Glutamatergic neuron (in vitro differentiated cells): ENCODE measurements at regions not wholly inside any gene's neighbourhood (a gene's known extent, or its start where the extent isn't known, plus 50 kb on each side); places are given as distances from the start of the nearest gene placed in this dataset.

Source experiments
- DNase-seq: peaks from one replicate; pipeline ENCODE4 v3.0.0; 2022
- H3K27ac Mint-ChIP-seq: one replicate; pipeline ENCODE4 v1.8.0; 2020; ENCODE audit warnings: mild to moderate bottlenecking, mixed read lengths, inconsistent platforms; ENCODE audit not compliant: unreplicated experiment
- H3K27me3 Mint-ChIP-seq: one replicate; pipeline ENCODE4 v1.8.0; 2020; ENCODE audit warnings: mild to moderate bottlenecking, moderate library complexity, mixed read lengths, inconsistent platforms; ENCODE audit not compliant: unreplicated experiment
- H3K36me3 Mint-ChIP-seq: one replicate; pipeline ENCODE4 v1.8.0; 2020; ENCODE audit warnings: mild to moderate bottlenecking, mixed read lengths, inconsistent platforms; ENCODE audit not compliant: unreplicated experiment
- H3K4me1 Mint-ChIP-seq: one replicate; pipeline ENCODE4 v1.8.0; 2020; ENCODE audit warnings: mild to moderate bottlenecking, low read depth, mixed read lengths, inconsistent platforms; ENCODE audit not compliant: unreplicated experiment
- H3K4me3 Mint-ChIP-seq: one replicate; pipeline ENCODE4 v1.8.0; 2020; ENCODE audit warnings: mild to moderate bottlenecking, mixed read lengths, inconsistent platforms; ENCODE audit not compliant: unreplicated experiment
- H3K9me3 Mint-ChIP-seq: one replicate; pipeline ENCODE4 v1.8.0; 2020; ENCODE audit warnings: mild to moderate bottlenecking, moderate library complexity, mixed read lengths, inconsistent platforms; ENCODE audit not compliant: unreplicated experiment
- TF ChIP-seq, protein P1 (sequence below): fragments of 200-600 bp; sonication (generic); IDR thresholded peaks from one replicate; pipeline ENCODE4 v1.5.0; 2021; ENCODE audit not compliant: partially characterized antibody, unreplicated experiment

DNA sequence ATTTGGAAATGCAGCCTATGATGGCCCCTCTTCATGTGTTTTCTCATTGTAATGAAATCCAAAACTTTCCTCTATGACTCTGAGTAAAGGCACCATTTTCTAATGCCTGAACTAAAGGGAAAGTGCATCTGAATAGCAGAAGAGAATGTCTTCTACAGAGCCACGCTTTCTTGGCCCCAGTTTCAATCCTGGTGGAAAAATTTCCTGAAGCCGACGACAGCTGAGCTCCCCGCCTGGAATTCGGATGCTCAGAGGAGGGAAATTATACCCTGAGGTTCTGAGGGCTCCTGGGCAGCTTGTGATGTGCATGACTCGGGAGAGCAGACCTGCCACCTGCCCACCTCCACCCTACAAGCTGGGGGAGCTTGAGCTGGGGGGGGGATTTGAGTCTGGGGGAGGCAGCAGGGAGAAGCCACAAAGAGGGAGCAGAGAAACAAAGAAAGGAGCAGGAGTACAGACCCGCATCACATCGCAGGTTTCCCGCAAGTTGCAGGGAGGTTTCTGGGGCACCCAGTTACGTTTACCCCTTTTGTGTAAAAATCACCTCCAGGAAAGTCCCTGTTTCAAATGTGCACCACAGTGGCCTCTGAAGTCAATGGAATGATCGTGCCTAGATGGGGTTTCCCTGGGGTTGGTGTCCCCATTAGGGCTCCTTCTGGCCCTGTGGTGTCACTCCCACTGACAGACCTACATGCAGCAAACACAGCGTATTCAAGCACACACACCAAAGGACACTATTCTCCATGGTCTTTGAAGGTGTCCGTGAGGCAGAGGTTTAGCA lies 145.6 kb upstream of the RBPJ start:
- Mint-ChIP-seq H3K27ac (no peak overlapping the region), H3K4me1 (peaks cover 8% of the 10 kb centered on the region), H3K9me3 (no peaks in the 10 kb centered on the region), H3K27me3 (peaks cover 7% of the 10 kb centered on the region), H3K36me3 (no peaks in the 10 kb centered on the region), H3K4me3 (no peak overlapping the region)
- DNase-seq = no peak
- TF ChIP-seq, protein P1, sequence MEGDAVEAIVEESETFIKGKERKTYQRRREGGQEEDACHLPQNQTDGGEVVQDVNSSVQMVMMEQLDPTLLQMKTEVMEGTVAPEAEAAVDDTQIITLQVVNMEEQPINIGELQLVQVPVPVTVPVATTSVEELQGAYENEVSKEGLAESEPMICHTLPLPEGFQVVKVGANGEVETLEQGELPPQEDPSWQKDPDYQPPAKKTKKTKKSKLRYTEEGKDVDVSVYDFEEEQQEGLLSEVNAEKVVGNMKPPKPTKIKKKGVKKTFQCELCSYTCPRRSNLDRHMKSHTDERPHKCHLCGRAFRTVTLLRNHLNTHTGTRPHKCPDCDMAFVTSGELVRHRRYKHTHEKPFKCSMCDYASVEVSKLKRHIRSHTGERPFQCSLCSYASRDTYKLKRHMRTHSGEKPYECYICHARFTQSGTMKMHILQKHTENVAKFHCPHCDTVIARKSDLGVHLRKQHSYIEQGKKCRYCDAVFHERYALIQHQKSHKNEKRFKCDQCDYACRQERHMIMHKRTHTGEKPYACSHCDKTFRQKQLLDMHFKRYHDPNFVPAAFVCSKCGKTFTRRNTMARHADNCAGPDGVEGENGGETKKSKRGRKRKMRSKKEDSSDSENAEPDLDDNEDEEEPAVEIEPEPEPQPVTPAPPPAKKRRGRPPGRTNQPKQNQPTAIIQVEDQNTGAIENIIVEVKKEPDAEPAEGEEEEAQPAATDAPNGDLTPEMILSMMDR = no peak

DNA sequence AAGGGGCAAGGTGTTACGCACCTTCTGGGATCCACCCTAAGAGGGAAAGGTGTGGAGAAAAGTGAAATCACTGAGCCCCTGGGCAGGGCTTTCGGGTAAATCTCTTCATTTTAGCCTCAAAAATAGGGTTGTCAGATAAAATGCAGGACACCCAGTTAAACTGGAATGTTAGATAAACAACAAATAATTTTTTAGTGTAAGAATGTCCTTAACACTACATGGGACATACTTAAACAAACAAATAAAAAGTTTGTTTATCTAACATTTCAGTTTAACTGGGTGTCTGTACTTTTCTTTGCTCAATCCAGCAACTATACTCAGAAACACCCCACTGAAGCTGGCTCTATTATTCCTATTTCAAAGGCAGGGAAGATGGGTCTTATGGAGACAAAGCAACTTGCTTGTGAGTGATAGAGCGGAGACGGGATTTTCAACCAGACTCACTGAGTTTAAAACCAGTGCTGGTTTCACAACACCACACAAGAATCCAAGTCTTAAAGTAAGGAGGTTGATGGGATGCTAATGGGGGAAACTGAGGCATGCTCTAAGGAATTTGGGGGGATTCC lies 144.8 kb upstream of the RBPJ start:
- H3K9me3 Mint-ChIP-seq = no peaks in the 10 kb centered on the region
- H3K27ac Mint-ChIP-seq = no peak overlapping the region
- peaks cover 7% of the 10 kb centered on the region for H3K27me3 Mint-ChIP-seq
- peaks cover 8% of the 10 kb centered on the region for H3K4me1 Mint-ChIP-seq
- no peak overlapping the region for H3K4me3 Mint-ChIP-seq
- H3K36me3 Mint-ChIP-seq = no peaks in the 10 kb centered on the region
- no peak for DNase-seq
- TF ChIP-seq, protein P1 = no peak

DNA sequence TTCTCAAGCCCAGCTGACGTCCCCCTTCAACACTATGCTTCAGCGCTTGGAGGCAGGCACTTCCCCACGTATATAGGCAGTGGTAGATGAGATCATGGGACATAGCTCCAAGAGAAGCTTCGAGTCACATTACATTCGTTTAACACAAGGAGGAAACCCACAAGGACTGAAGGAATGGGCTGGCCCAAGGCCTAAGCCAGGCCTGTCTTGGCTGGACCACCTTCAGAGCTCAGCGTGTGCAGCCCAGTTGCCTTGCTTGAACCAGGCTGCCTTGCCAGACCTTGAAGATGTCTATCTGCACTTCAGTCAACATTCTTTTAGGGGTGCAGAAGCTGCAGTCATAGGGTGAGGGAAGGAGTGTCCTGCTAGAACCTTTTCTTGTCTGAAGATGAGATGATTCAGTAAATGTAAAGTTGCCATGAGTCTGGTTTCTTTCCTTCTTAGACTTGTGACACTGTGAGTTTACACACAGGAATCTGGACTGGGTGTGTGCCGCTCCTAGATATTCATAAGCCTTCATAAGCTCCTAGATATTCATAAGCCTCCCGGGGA lies 144.1 kb upstream of the RBPJ start:
- TF ChIP-seq, protein P1 = no peak
- Mint-ChIP-seq H3K36me3 (no peaks in the 10 kb centered on the region), H3K27me3 (peaks cover 7% of the 10 kb centered on the region), H3K4me1 (peaks cover 6% of the 10 kb centered on the region), H3K4me3 (no peak overlapping the region), H3K9me3 (no peaks in the 10 kb centered on the region), H3K27ac (no peak overlapping the region)
- no peak for DNase-seq

DNA sequence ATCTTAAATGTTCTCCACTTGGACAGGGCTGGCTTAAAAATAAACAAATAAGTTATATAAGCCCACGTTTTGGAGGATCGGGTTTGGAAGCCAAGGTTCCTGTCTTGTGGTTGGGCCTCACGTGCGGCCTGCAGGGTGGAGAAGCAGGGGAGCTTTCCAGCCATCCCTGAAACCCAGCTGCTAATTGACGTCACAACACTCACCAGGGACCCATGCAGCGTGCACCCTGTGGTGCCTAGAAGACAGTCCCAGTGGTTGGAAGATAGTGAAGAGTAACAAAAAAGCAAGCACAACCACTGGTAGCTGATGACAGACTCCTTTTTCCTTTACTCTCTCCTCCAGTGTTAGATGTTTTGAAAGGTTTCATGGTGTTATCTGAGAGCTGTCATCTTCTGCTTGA lies 142.0 kb upstream of the RBPJ start:
- no peaks in the 10 kb centered on the region for H3K4me1 Mint-ChIP-seq
- H3K27ac Mint-ChIP-seq = no peak overlapping the region
- no peak for DNase-seq
- H3K4me3 Mint-ChIP-seq = no peak overlapping the region
- no peaks in the 10 kb centered on the region for H3K9me3 Mint-ChIP-seq
- peaks cover 5% of the 10 kb centered on the region for H3K27me3 Mint-ChIP-seq
- TF ChIP-seq, protein P1 = no peak
- no peaks in the 10 kb centered on the region for H3K36me3 Mint-ChIP-seq

DNA sequence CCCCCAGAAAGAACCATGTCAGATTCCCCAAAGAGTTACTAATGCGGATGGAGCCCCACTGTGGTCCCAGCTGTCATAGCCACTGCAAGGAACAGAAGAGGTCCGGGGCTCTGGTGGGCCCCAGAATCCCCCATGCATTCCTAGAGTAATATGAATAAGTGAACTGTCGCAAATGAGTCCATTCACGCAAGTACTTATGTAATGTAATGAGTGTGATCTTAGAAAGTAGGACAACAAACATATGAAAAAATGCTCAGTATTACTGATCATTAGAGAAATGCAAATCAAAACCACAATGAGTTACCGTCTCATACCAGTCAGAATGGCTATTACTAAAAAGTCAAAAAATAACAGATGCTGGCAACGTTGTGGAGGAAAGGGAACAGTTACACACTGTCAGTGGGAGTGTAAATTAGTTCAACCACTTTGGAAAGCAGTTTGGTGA lies 141.5 kb upstream of the RBPJ start:
- Mint-ChIP-seq H3K4me1 (no peaks in the 10 kb centered on the region), H3K36me3 (no peaks in the 10 kb centered on the region), H3K4me3 (no peak overlapping the region), H3K9me3 (no peaks in the 10 kb centered on the region), H3K27me3 (peaks cover 5% of the 10 kb centered on the region), H3K27ac (no peak overlapping the region)
- TF ChIP-seq, protein P1 = no peak
- DNase-seq = no peak
